GM19395 (cell line): ENCODE measurements at regions not wholly inside any gene's neighbourhood (a gene's known extent, or its start where the extent isn't known, plus 50 kb on each side); places are given as distances from the start of the nearest gene placed in this dataset.

Experiments used
- ATAC-seq: cut with Tn5 transposase; IDR thresholded peaks from one replicate; pipeline ENCODE4 v1.9.1; 2021; ENCODE audit warnings: mild to moderate bottlenecking, moderate library complexity; ENCODE audit not compliant: unreplicated experiment

GRCh38 chr3:177824190-177824786, 627.0 kb upstream of the TBL1XR1 start:
- no peak for ATAC-seq

- no peak for ATAC-seq
Measured at GRCh38 chr3:177824841-177825240, 627.6 kb upstream of the TBL1XR1 start.

GRCh38 chr3:177826253-177826652, 629.0 kb upstream of the TBL1XR1 start:
- ATAC-seq, result no peak

- no peak for ATAC-seq
Measured at GRCh38 chr3:177827511-177828207, 630.4 kb upstream of the TBL1XR1 start.

GRCh38 chr3:177828208-177828565, 630.9 kb upstream of the TBL1XR1 start:
- ATAC-seq, result no peak

- ATAC-seq, result no peak
Measured at GRCh38 chr3:177830411-177830849, 633.1 kb upstream of the TBL1XR1 start.

DNA sequence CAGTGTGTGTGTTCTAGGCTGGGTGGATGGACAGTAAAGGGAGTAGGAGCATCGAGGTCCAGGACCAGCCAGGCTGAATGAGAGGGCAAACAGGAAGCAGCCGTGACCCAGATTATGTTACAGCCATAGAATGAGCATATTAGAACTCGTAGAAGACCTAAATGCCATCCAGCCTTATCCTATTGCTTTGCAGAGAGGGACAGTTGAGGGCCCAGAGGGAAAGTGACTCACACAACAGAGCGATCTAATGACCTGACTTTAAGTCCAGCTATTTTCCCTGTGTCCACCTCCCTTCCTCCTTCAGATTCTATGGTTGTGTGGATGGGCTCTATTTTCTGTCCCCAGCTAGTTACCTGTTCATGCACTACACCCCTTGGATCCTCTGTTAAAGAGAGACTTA, 634.1 kb upstream of the TBL1XR1 start:
- ATAC-seq, result no peak

GRCh38 chr3:177832880-177833279, 635.6 kb upstream of the TBL1XR1 start:
- ATAC-seq, result no peak

DNA sequence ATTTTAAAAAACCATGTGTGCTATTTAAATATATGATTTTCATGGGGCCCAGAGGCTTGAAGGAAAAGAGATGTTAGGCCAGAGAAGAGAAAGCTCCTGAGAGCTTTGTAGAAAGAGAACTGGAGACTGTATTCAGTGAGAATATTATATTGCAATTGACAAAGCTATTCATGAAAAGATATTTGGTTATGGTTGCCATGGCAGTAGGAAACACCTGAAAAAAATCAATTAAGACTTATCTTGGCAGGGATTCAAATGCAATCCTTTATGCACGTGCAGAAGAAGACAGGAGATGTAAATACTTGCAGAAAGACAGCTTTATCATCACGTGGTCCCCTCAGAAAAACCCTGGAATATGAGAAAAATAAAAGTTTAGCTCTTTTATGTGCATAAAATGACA, 636.0 kb upstream of the TBL1XR1 start:
- ATAC-seq, result no peak

- no peak for ATAC-seq
Measured at GRCh38 chr3:177835008-177835407, 637.7 kb upstream of the TBL1XR1 start.

DNA sequence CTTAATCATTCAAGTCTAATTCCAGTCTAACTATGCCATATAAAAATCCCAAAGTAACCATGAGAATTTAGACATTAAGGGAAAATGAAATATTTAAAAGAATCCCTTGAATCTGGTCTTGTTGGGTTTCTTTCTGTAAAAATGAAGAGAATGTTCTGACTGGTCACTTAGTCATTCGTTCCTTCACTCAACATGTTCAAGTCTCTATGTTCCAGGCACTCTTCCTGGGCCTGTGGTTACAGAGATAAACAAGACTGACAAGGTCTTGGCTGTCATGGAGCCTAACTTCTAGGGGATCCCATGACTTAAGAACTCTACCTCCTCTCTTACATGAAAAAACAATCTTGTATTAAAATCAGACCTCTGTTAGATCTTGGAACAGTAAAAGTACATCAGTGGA, 638.6 kb upstream of the TBL1XR1 start:
- no peak for ATAC-seq

DNA sequence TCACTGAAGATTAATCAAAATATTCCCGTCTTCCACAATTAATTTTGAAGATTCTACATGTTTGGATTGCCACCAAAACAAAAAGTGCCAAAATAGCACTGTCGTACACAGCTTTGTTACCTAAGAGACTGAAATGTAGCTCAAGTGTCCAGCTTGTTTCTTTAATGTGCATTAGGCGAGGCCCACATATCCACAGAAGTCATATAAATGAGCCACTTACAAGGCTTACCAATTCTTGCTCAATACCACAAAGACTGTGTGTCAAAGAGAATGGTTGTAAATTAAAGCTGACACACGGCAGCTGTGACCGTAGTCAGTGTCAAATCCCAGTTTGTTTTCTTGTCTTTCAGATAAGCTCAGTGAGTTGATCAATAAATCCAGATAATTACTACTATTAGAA, 639.4 kb upstream of the TBL1XR1 start:
- no peak for ATAC-seq

GRCh38 chr3:177837951-177838655, 640.8 kb upstream of the TBL1XR1 start:
- no peak for ATAC-seq

DNA sequence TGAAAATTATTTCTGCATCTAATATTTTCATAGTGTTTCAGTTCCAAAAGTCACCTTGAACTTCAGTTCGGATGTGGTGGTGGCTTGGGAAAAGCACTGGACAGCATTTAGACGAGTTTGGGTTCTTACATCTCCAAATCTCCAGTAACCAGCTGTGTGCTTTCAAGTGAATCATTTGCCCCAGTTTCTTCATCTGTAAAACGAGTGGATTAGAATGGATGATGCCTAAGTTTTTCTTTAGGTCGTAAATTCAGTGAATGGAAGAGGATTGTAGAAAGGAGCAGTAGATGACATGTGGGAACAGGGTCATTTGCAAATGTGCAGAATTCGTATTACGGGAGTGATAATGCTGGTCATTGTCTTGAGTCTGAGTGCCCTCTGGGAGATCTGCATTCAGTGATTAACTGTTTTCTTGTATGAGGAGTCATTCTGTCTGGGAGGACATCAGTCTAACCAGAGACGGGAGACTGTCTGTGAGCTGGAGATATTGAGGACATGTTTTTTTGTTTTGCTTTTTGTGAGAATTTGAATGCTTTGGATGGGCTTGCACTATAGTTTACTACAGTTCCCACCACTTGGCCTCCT, 641.6 kb upstream of the TBL1XR1 start:
- no peak for ATAC-seq

GRCh38 chr3:177842302-177842701, 645.0 kb upstream of the TBL1XR1 start:
- ATAC-seq, result no peak

DNA sequence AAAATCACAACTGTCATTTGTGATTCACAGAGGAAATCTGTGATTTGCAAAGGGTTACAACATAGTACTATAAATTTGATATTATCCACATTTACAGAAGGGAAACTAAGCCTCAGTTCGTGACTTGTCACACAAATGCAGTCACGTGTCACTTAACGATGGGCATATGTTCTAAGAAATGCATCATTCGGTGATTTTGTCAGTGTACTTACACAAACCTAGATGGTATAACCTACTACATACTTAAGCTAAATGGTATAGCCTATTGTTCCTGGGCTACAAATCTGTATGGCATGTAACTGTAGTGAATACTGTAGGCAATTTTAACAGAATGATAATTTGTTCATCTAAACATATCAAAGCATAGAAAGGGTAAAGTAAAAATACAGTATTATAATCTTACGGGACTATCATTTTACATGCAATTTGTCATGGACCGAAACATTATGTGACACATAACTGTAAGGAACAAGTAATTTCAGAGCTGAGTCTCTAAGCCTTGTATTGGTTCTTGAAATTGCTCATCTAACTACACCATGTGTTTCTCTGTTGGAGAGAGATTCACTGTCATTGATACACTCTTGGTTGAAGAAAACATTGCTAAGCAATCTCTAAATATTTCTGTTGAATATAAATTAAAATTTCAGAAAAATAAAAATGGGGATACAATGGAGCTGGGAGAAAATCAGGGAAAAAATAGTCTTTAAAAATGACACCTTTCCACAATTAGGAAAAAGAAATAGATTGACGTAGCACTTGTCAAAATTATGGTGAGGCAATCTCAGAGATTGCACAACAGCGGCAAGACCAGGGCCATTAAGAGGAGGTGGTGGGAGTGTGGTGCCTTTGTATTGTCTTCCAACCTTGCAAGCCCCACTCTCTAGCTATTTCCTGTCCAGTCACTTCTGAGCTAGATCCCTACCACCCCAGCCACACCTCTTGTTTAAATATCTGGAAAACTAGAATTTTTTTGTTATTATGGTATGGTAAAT, 645.8 kb upstream of the TBL1XR1 start:
- no peak for ATAC-seq

- no peak for ATAC-seq
Measured at GRCh38 chr3:177852001-177852807, 654.9 kb upstream of the TBL1XR1 start.

DNA sequence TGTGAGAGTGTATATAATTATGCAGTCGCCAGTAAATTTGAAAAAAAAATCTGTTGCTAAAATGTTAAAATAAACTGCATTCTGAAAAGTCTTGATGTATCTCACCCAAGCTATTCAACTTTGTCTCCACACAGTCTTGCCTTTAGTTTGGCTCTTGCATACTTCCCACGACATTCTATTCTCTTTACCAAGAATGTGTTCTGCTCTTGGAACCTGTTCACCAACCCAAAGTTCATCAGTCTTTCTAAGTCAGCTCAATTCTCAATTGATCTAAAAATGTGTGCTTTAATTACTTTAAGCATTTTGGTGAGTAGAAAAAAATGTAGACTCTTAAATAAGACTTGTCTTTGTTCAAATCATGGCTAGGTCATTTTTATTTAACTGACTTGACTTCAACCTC, 657.7 kb upstream of the TBL1XR1 start:
- no peak for ATAC-seq

DNA sequence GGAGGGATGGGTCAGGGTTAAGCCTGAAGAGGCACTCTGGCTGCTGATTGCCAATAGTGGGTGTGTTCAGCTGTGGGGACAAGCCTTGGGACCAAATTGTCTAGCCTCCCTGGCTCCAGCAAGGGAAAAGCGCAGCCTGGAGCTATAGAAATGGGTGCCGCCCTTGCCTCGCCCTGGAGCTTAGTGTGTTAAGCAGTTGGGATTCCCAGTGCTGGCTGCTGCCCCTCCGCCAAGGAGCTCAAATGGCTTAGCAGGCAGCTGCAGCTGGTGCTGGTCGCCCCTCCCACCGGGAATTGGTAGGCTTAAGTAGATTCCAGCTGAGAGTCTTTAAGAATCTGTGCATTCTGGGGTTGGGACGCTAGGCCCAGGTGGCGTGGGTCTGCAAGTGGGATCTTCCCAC, 662.9 kb upstream of the TBL1XR1 start:
- ATAC-seq, result no peak

- no peak for ATAC-seq
Measured at GRCh38 chr3:177862962-177863491, 665.7 kb upstream of the TBL1XR1 start.
